ENCODE measurements at regions not wholly inside any gene's neighbourhood (a gene's known extent, or its start where the extent isn't known, plus 50 kb on each side); places are given as distances from the start of the nearest gene placed in this dataset.

DNA sequence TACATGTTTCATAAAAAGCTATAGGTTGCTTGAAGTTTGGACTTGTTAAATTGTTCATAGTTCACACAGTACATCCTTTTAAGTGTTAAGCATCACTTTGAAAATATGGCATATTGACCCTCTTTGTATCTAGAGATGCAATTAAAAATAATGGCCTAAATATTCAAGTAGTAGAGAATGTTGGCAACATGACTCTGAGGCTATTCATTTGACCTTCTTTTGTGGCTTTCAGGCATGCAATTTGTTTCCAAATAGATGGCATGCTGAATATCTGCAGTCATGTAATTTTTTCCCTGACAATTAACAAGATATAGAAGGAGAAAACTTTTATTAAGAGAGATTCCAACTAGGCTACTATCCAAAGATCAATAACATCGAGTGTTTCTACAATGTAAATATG is 230.5 kb upstream of the ZRANB2 start:
- no peak for TF ChIP-seq NR2F6 (CRISPR knock-in tag; IDR thresholded peaks at IDR 0.05)
- no peak for TF ChIP-seq HOXB6 (CRISPR knock-in tag; IDR thresholded peaks at IDR 0.05; ENCODE audit: borderline replicate concordance)
- TF ChIP-seq RFX1 (IDR thresholded peaks at IDR 0.05): no peak
